HG03439 (cell line): ENCODE measurements at regions not wholly inside any gene's neighbourhood (a gene's known extent, or its start where the extent isn't known, plus 50 kb on each side); places are given as distances from the start of the nearest gene placed in this dataset.
"Not testable (repeated sequence)": the region's sequence is repeated elsewhere in the genome, so short reads cannot be mapped to it uniquely, and the experiment has no call there.

ENCODE experiments used
- ATAC-seq: cut with Tn5 transposase; IDR thresholded peaks from one replicate; pipeline ENCODE4 v1.9.1; 2021; ENCODE audit warnings: mild to moderate bottlenecking, moderate library complexity; ENCODE audit not compliant: unreplicated experiment

GRCh38 chr10:63003816-63004453, 129.2 kb upstream of the NRBF2 start:
- no peak for ATAC-seq

DNA sequence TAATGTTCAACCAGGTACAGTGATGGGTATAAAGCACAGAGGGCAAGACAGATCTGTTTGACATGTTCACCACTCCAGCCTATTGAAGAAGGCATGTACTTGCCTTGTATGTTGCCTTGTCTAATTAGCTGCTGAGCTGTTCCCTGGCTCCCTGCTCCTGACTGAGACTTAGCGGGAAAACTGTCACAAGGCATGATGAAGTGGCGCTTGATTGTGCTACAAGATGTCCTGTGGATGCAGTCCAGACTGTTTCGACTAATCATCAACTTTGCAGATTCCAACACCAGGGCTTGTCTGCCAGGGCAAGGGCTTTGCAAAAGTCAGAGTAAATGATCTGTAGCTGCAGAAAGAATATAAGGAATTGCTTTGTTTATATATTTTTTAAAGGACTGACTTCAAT, 136.2 kb upstream of the NRBF2 start:
- no peak for ATAC-seq

DNA sequence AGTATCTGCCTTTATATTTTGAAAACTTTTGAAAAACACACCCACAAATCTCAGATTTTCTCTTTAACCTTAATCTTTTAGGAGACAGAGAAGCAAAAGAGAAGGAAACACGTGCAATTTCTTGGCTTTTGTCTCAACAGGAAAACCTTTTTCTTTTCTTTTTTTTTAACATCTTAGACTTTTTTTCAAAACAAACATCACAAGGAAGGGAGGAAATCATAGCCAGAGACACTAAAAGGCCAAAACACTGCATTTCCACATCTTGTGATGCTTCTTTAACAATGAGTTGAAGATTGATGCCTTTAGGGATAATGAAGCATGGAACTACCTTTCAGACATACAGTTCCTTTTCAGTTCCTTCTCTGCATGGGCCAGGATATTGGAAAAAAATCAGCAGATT, 136.6 kb upstream of the NRBF2 start:
- ATAC-seq = no peak

DNA sequence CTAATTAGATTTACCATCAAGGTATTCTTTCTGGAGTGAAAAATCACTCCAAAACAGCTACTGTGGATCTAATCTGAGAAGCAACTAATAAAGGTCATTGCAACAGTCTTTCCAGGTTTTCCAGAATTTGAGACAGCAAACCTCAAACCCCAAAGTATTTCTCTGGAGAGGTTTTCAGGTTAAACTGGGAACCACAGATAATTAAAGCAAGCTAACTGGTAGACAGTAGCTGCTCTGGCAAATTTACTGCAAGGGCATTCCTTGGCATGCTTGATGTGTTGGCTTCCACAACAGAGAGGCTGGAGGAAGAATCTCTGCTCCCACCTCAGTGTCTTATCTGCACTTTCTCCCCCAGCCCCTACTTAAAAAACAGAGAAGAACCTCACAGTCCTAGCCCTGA, 140.0 kb upstream of the NRBF2 start:
- no peak for ATAC-seq

- peak; percentile 70 for ATAC-seq
These were observed 140.9 kb upstream of the NRBF2 start for GRCh38 chr10:62992145-62992721.

DNA sequence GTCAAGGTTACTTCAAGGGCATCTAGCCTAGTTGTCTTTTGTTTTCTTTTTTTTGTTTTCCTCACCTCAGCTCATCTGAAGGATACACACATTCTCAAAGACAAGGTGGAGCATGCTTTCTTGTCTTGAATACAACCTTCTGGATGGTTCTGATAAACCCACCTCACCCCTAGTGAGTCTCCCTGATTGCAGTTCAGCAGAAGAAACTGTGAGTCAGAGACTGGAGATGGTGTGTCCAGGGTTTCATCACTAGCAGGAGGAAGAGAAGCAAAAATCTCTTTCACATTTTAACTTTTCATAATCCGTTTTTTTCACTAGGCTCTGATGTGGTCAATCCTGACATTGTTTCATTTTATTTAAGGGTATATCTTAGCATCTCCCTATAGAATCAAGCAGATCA, 143.0 kb upstream of the NRBF2 start:
- ATAC-seq = no peak

DNA sequence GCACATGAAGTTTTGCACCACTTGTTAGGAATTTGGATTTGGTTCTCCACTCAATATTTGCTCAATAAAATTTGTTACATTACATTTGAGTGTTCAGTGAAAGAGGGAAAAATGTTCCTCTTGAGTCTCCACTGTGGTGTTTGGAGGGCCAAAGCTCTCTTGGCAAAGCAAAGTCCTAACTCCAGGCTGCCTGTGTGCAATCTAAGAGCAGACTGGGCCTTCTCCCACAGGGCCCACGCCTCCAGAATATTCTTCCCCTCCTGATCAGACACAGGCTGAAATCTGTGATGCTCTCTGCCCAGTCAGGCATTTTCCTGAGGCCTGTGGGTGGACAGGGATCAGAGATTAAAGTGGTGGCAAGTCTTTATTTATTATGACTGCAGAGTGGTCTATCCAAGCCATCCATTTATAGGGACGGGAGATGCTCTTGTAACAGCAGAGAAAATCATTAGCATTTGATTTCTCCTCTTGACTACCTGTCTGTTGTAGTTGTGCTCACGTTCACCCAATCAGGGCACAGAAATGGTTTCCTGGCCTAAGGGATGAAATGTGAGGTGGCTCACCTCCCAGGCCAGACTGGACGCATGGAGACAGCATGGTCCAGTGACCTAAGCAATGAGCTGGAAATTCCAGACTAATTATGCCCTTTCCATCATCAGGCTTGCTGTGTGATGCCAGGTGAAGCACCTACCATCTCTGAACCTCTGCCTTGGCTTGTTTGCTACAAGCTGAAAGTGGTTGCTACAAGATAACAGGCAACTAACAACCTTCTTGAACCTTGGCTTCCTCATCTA, 147.1 kb upstream of the NRBF2 start:
- ATAC-seq = no peak

GRCh38 chr10:62981096-62981495, 152.0 kb upstream of the NRBF2 start:
- no peak for ATAC-seq

DNA sequence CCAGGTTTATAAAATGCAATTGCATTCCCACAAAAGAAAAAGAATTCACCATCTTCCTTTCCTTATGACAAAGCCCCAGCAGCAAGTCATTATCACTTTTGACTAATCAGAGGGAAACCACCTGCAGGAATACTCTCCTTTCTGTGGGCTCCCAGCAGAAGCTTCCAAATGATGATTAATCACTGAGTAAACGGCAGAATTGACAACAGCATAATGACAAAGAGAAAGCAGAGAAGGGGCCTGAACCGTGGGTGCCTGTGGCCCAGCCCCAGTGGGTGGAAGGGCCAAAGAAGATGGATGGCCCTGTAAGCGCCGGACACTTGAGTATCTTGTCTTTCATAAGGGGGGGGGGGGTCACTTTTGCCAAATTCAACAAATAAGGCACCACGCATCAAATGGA, 152.4 kb upstream of the NRBF2 start:
- ATAC-seq = no peak

DNA sequence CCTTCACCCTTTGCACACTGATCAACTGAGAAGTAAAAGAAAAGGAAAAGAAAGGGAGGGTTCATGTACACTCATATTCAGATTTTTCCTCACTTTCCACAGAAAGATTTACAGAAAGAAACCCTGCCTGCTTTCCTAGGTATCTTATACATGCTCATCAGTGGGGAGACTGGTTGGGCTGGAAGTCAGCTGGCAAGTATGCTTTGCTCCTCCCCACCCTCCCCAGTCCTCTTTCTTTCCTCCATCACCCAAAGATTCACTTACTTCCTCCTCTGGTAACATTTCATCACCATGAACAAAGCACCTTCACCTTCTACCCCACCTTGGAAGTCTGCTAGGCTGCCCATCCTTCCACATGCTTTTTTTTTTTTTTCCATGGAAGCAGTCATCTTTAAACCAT, 153.2 kb upstream of the NRBF2 start:
- no peak for ATAC-seq

DNA sequence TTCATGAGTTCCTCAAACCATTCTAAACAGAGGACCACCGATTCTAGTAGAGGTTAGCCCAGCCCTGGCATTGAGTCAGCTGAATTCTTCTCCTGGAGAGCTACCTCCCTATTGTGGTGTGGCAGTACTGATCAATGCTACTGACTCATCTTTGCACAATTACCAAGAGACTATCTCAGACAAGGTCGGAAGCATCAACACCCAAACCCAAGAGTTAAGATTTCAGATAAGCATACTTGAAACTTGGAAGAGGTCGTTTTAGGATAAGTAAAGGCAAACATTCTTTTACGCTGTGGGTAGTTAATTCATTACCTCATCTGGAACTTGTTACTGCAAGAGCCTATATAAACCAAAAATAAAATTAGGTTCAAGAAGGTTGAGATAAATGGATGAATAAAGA, 154.6 kb upstream of the NRBF2 start:
- ATAC-seq = no peak

- ATAC-seq = not testable (repeated sequence)
These were observed 158.3 kb upstream of the NRBF2 start for GRCh38 chr10:62974795-62975194.

GRCh38 chr10:62972103-62972502, 155.9 kb upstream of the EGR2 start:
- no peak for ATAC-seq

DNA sequence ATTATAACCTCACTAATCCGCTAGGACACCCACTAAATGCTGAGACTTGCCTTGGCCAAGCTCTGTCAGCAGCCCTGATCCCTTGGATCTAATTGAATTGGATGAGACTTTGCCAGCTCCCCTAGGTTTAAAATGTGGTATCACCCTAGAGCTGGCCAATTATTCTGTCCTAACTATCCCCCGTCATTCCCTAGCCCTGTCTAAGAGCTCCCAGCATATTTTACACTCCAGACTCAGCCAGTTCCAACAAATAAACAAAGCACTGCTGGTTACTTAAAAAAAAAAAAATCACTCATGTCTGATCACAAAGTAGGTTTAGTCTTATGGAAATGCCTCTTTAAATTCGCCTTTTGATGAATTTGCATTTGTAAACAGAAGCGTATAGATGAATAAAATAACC, 147.9 kb upstream of the EGR2 start:
- ATAC-seq = no peak

DNA sequence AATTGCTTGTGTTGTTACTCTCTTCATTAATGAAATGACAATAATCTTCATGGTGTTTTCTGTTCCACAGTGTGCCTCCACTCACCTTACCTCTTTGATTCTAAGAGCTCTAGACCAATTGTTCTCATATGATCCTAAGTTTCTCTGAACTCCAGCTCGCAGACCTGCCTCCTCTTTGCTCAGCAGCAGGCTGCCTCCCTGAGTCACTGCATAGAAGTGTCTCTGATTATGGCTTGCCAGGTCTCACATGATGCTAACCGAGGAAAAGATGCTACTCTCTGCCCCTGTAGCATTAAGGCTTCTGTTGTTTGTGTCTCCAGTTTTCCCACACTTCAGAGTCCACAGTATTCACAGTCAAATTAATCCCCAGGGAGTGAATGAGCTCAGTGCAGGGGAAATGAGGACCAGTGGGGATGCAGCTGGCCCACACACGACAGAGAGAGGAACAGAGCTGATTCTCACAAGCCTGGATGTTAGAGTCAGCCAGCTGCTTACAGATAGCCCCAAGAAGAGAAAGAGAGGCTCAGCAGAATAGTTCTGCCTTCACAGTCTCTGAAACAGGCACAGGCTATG, 145.9 kb upstream of the EGR2 start:
- no peak for ATAC-seq

- ATAC-seq = no peak
These were observed 144.2 kb upstream of the EGR2 start for GRCh38 chr10:62960416-62960815.

GRCh38 chr10:62959553-62959952, 143.4 kb upstream of the EGR2 start:
- ATAC-seq = no peak

GRCh38 chr10:62958980-62959379, 142.8 kb upstream of the EGR2 start:
- ATAC-seq = no peak

DNA sequence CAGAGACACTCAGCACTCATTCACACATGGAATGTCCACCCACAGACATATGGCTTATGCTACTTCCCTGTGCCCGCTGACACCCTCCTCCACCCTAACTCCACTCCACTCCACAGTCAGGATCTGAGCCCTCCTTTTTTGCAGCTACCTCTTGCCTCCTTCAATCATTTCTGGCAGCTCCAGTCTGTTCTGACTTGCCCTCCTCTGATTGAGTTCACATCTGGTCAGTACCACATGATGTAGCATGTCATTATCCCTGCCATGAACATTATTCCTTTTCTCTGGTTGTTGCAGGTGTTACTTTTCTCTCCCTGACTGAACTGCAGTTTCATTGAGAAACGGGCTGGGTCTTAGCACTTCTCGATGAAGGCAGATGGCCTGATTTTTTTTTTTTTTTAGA, 130.1 kb upstream of the EGR2 start:
- no peak for ATAC-seq

DNA sequence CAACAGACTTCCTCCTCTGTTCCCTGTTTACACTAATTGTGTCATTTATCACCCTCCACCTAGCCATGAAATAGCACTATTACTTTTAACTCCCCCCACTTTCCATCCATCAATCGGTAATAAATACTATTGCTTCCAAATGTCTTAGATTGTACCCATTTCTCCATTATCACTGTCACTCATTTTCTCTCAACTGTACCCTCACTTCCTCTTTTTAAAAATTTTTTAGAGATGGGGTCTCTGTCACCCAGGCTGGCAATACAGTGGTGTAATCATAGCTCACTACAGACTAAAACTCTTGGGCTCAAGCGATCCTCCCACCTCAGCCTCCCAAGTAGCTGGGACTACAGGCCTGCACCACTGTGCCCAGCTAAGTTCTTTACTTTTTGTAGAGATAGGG, 123.5 kb upstream of the EGR2 start:
- ATAC-seq = no peak

DNA sequence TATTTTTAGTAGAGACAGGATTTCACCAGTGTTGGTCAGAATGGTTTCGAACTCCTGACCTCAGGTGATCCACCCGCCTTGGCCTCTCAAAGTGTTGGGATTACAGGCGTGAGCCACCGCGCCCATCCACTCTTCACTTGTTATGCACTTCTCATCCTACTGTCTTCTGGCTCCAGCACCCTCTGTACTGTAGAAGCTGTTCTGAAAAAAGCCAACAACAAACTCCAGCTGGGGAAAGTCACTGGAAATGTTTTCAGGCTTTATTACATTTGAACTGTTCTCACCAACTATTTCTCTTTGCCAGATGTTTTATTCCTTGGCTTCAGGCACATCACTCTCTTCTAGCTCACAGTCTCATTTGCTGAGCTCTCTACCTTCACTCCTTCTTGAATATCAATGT, 122.5 kb upstream of the EGR2 start:
- no peak for ATAC-seq

DNA sequence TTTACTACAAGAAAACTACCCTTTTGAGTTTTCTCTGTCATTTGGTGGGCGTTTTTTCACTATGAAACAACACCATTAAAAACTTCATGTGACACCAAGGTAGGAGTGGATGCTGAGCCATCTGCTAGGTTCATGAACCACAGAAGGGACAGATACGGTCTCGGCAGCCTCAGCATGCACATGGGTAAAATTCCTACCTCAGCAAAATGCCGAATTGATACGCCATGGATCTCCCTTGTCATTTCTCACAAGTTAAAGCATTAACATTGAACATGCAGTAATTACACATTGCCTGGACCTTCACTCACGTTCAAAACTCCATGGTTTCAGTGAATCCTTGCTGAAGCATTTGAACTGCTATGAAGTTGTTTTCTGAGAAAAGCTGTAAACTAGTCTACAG, 121.5 kb upstream of the EGR2 start:
- no peak for ATAC-seq
